ENCODE measurements at regions not wholly inside any gene's neighbourhood (a gene's known extent, or its start where the extent isn't known, plus 50 kb on each side); places are given as distances from the start of the nearest gene placed in this dataset.

DNA sequence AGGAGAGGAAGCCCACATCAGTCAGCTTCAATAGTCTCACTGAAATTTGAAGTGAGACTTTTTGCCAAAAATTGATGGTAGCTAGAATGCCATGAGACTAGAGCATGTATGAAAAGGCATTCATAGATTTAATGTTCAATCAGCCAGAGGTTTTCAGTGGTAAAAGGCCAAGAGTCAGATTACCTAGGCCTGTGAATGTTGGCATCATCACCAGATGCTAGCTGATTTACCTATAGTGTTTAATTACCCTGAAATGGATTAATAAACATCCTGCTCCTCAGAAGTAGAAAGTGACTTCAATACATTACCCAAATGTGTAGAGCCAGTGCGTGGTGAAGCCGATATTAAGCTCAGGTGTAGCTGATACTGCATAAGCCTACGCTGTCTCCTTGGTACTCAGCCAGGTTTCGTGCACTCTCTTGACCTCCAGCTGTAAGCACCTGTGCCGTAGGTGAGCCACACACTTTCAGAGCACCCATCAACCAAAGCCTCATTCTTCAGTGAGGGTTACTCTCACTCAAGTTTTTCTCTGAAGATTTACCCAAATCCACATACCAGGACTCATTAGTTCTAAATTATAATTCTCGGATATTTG lies 1140.3 kb upstream of the SLC10A2 start:
- BruUV-seq (replicated peaks): no TSS peak
- Histone ChIP-seq H3K4me3 (replicated peaks in 1 of 2; ENCODE audit: low read depth in 1 of 2, low read length in 2 of 2) (no peak overlapping the region), H3K79me2 (ENCODE audit: insufficient read depth, low read length) (no peaks in the 10 kb centered on the region), H2AFZ (ENCODE audit: low read depth, low read length, poor library complexity, severe bottlenecking) (no peak overlapping the region), H4K20me1 (ENCODE audit: insufficient read depth) (no peaks in the 10 kb centered on the region), H3K4me2 (ENCODE audit: low read length) (no peak overlapping the region), H3K9me2 (ENCODE audit: insufficient read depth) (no peaks in the 10 kb centered on the region), H3K27ac (ENCODE audit: low read depth, low read length) (no peak overlapping the region), H3K9ac (ENCODE audit: low read length) (no peak overlapping the region), H3K4me1 (ENCODE audit: control insufficient read depth in 1 of 2, insufficient read depth in 2 of 2, low read length in 2 of 2) (no peaks in the 10 kb centered on the region), H3K36me3 (ENCODE audit: control insufficient read depth in 1 of 2, insufficient read depth in 2 of 2, low read length in 2 of 2) (no peaks in the 10 kb centered on the region), H3K27me3 (ENCODE audit: insufficient read depth, low read length) (no peaks in the 10 kb centered on the region), H3K9me3 (ENCODE audit: control insufficient read depth in 1 of 2, insufficient read depth in 1 of 2, low read depth in 1 of 2, low read length in 2 of 2) (no peaks in the 10 kb centered on the region)
- ChIA-PET CTCF (no interaction called here), RAD21 (ENCODE audit: low non-redundant PET in 1 of 2, low total read pairs in 2 of 2, uncharacterized antibody in 2 of 2, unreplicated experiment in 2 of 2) (no interaction called here), POLR2A (no interaction called here)
- intact Hi-C loops (cut with micrococcal nuclease): no loop called here
- no peak for ATAC-seq
- no peak for TF ChIP-seq EGR1 (IDR thresholded peaks at IDR 0.05; ENCODE audit: low read depth)
- no peak for TF ChIP-seq EZH2phosphoT487 (IDR thresholded peaks at IDR 0.05; ENCODE audit: borderline replicate concordance)
- TF ChIP-seq SIN3A (IDR thresholded peaks at IDR 0.05; ENCODE audit: low read depth): no peak
- no peak for DNase-seq (ENCODE audit: low read depth, low spot score)

DNA sequence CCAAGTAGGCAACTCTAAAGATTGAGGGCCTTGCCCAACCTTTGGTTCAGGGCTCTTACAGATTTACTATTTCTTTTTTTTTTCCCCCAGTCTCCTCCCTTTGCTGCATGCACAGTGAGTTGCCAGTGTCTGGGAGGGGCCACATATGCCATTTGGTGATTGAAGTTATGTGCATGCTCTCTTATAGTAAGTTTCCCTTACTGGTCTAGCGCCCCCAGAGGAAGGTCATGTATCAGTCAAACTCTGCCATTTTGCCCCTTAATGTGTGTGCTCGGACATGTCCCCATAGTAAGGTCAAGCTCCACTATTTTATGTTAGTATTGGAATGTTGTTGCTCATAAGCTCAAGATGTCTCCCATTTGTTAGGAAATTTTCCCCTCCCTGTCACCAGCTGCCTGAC lies 1138.0 kb upstream of the SLC10A2 start:
- no peak overlapping the region for H3K4me3 ChIP-seq (replicated peaks in 1 of 2; ENCODE audit: low read depth in 1 of 2, low read length in 2 of 2)
- intact Hi-C loops (cut with micrococcal nuclease): no loop called here
- no peak overlapping the region for H2AFZ ChIP-seq (ENCODE audit: low read depth, low read length, poor library complexity, severe bottlenecking)
- no peak overlapping the region for H3K27ac ChIP-seq (ENCODE audit: low read depth, low read length)
- H3K9me2 ChIP-seq (ENCODE audit: insufficient read depth): no peaks in the 10 kb centered on the region
- H3K9ac ChIP-seq (ENCODE audit: low read length): no peak overlapping the region
- no peaks in the 10 kb centered on the region for H3K4me1 ChIP-seq (ENCODE audit: control insufficient read depth in 1 of 2, insufficient read depth in 2 of 2, low read length in 2 of 2)
- ATAC-seq (no peak), DNase-seq (ENCODE audit: low read depth, low spot score) (no peak)
- no peaks in the 10 kb centered on the region for H3K36me3 ChIP-seq (ENCODE audit: control insufficient read depth in 1 of 2, insufficient read depth in 2 of 2, low read length in 2 of 2)
- ChIA-PET RAD21 (ENCODE audit: low non-redundant PET in 1 of 2, low total read pairs in 2 of 2, uncharacterized antibody in 2 of 2, unreplicated experiment in 2 of 2) (no interaction called here), CTCF (no interaction called here), POLR2A (no interaction called here)
- H3K9me3 ChIP-seq (ENCODE audit: control insufficient read depth in 1 of 2, insufficient read depth in 1 of 2, low read depth in 1 of 2, low read length in 2 of 2): no peaks in the 10 kb centered on the region
- H3K79me2 ChIP-seq (ENCODE audit: insufficient read depth, low read length): no peaks in the 10 kb centered on the region
- TF ChIP-seq, protein P1, sequence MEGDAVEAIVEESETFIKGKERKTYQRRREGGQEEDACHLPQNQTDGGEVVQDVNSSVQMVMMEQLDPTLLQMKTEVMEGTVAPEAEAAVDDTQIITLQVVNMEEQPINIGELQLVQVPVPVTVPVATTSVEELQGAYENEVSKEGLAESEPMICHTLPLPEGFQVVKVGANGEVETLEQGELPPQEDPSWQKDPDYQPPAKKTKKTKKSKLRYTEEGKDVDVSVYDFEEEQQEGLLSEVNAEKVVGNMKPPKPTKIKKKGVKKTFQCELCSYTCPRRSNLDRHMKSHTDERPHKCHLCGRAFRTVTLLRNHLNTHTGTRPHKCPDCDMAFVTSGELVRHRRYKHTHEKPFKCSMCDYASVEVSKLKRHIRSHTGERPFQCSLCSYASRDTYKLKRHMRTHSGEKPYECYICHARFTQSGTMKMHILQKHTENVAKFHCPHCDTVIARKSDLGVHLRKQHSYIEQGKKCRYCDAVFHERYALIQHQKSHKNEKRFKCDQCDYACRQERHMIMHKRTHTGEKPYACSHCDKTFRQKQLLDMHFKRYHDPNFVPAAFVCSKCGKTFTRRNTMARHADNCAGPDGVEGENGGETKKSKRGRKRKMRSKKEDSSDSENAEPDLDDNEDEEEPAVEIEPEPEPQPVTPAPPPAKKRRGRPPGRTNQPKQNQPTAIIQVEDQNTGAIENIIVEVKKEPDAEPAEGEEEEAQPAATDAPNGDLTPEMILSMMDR (IDR thresholded peaks at IDR 0.05 in 2 of 3, conservative IDR thresholded peaks at IDR 0.05 in 1 of 3; ENCODE audit: borderline replicate concordance in 1 of 3, insufficient read depth in 1 of 3, low read depth in 2 of 3, low read length in 2 of 3): peak in 2 of 3 experiments; percentile 22 to 44; a peak in 3 of 6 replicates
- no peak for TF ChIP-seq ELF1 (IDR thresholded peaks at IDR 0.05; ENCODE audit: borderline replicate concordance, low read depth)
- H4K20me1 ChIP-seq (ENCODE audit: insufficient read depth): no peaks in the 10 kb centered on the region
- no TSS peak for BruUV-seq (replicated peaks)
- no peak overlapping the region for H3K4me2 ChIP-seq (ENCODE audit: low read length)
- no peaks in the 10 kb centered on the region for H3K27me3 ChIP-seq (ENCODE audit: insufficient read depth, low read length)

All from HCT116 (cell line).